TTC549 (cell line): ENCODE measurements at regions not wholly inside any gene's neighbourhood (a gene's known extent, or its start where the extent isn't known, plus 50 kb on each side); places are given as distances from the start of the nearest gene placed in this dataset.

ENCODE experiments used
- FAIRE-seq: peaks from 2 replicates; lab custom pipeline; 2012; peaks lifted over from hg19 to GRCh38; lab: Jason Lieb, UNC

- no peak for FAIRE-seq
These were observed 606.3 kb downstream of the METTL4 start for GRCh38 chr18:1965016-1965415.

DNA sequence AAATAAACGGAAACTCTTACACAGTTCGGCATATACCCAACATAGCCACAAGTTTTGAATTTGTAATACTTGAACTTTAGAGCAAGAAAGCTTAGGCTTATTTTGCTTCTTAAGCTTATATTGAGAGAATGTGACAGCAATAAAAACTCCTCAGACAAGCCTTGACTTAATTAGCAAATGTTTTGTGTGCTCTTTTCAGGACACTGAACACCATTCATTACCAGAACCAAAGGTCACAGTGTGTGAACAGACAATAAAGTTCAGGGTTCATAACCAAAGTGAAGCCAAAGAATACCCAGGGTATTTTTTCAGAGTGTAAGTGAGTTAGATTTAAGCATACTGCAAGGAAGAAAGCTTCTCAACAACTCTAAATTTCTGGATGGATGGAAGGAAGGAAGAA is 605.8 kb downstream of the METTL4 start:
- no peak for FAIRE-seq

- FAIRE-seq: no peak
These were observed 602.4 kb downstream of the METTL4 start for GRCh38 chr18:1968801-1969498.

DNA sequence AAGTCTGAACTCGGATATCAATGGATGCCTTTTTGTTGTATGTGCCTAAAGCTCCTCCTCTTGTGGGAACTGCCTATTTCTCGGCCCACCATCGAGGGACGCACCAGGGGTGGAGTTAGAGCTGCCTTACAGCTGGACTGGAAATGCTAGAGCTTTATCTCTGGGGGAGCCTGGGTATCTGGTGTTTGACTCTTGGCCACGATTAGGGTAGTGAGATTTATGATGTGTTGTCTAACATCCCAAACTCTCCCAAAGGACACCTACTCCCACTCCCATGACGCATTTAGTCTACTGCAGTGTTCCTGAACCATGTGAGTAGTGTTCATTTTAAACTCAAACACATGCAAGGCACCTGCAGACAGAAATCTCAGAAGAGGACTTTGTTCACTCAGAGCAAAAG is 594.8 kb downstream of the METTL4 start:
- FAIRE-seq: no peak

DNA sequence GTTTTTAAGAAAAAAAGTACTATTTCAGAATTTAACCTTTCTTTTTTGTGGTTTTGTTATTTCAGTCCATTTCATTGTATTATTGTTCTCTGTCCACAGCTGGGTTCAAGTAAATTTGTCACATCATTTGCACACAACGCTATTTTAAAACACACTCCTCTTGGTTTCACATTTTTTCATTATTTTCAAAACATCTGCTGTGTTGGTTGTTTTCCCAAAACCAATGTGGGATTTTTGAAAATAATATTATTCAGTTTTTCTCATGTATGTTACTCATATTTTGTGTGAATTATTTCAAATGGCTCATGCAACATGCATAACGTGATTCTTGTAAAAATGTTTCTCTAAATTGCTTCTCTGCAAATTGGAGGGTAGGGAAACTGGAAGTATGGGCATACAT is 589.2 kb downstream of the METTL4 start:
- no peak for FAIRE-seq

GRCh38 chr18:1983746-1984515 is 587.4 kb downstream of the METTL4 start:
- no peak for FAIRE-seq

GRCh38 chr18:1993866-1994265 is 577.4 kb downstream of the METTL4 start:
- FAIRE-seq: no peak

- no peak for FAIRE-seq
These were observed 576.8 kb downstream of the METTL4 start for GRCh38 chr18:1994471-1994870.

- no peak for FAIRE-seq
These were observed 576.2 kb downstream of the METTL4 start for GRCh38 chr18:1995041-1995612.

DNA sequence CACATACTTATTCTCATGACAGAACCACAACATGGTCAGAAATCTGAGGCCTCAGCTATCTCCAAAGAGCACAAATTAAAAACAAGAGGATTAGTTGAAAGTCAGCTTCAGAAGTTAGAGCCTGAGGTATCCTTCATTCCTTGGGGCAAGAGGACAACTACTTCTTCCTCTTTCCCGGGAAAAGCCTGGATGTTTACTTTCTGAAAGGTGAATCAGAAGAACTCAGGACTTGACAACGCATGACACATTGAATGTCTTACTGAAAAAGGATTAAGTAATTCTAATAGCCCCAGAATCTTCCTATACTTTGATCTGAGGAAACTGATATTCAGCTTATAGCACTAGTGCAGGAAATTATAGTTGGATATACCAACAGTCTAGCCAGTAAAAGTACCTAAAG is 573.2 kb downstream of the METTL4 start:
- no peak for FAIRE-seq

DNA sequence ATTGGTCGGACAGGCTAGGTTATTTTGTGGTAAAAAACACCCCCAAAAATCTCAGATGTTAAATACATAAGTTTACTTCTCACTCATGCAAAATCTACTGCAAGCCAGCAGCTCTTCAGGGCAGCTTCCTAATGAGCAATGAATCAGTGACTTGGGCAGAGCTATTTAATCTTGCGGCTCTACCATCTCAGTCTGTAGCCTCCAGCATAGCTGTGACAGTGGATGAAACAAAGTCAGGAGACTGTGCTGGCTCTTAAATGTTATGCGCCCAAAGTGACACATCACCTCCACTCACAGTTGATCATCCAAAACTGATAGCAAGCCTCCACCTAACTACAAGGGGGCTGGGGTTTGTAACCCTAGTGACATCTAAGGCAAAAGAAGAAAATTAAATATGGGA is 571.9 kb downstream of the METTL4 start:
- FAIRE-seq: no peak

- FAIRE-seq: no peak
These were observed 569.2 kb downstream of the METTL4 start for GRCh38 chr18:2002151-2002550.

DNA sequence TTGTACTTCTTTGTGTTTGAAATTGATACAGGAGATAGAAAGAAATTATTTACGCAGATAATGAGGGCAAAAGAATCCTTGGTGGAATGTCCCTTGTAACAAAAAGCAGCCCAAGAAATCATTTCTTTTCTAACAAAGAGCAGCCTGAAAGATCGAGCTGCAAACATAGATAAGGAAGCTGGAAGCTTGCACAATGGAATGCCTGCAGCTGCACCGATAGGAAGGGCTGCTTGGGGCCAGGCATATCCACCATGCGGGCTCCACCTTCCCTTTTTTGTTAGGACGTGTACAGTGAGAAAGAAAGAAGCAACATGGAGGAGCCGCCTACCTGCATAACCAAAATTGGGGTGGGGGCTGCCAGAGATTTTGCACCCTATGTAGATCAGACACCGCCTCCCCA is 568.7 kb downstream of the METTL4 start:
- FAIRE-seq: no peak

GRCh38 chr18:2009942-2010697 is 561.2 kb downstream of the METTL4 start:
- FAIRE-seq: no peak

DNA sequence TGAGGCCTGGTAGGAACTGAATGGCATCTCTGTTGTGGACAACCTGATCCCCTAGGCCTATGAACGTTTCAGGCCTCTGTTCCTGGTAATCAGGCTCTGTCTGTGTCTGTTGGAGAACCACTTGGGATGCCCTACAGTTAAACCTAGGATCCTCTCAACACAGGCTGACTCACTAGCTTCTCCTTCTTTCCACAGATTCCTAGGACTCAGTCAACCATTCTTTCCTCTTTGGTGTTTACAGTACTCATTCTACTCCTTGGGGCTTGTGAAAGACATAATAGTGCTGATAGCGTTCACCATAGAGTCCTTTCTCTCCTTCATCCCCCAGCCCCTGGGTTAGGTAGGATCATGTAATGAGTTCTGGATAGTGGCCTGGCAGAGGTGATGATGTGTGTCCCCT is 544.3 kb downstream of the METTL4 start:
- no peak for FAIRE-seq

- FAIRE-seq: no peak
These were observed 543.5 kb downstream of the METTL4 start for GRCh38 chr18:2027756-2028155.

DNA sequence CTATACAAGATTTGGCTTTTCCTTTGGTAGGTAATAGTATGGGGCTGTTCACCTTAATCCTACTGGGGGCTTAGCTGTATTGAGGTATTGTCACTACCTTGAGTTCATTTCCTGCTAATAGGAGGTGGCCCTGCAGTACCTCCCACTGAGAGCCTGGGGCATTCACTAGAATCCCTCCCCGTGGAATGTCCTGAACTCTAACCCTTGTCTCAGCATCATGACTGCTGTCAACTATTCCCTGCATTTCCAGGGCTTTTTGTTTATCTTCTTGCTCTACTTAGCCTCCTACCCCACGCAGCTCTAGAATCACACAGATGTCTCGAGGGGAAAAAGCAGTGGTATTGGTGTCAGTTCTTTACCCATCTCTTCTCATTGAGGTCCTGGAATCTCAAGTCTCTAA is 542.3 kb downstream of the METTL4 start:
- no peak for FAIRE-seq

GRCh38 chr18:2030647-2031046 is 540.7 kb downstream of the METTL4 start:
- FAIRE-seq: no peak

DNA sequence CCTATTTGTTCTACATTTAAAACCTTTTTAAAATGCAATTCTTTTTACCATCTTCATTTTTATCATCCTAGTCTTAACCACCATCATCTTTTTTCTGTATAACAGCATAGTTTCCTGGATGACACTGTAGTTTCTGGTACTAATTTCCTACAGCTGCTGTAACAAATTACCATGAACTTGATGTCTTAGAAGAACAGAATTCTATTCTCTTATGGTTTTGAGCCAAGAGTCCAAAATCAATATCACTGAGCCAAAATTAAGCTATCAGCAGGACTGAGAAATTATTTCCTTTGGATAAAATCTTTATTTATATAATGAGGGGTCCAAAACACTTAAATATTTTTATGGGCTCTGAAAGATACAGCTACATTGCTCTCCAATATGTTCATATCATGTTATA is 539.3 kb downstream of the METTL4 start:
- no peak for FAIRE-seq

DNA sequence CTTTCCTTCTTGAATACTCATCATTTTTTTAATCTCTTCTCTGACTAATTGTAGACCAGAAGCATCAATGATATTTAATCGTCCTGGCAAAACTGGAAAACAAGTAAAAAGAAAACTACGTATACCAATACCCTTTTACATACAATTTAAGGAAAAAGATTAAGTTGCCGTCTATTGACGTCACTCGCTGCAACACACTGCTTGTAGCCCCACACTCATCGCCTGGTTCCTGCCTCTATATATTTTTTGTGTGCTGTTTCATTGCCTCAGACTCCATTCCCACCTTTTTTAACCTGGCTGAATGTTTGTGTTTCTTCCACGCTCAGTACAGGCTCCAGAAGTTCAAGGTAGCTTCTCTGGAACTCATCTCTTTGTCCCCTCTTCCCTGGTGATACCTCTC is 536.2 kb downstream of the METTL4 start:
- no peak for FAIRE-seq

DNA sequence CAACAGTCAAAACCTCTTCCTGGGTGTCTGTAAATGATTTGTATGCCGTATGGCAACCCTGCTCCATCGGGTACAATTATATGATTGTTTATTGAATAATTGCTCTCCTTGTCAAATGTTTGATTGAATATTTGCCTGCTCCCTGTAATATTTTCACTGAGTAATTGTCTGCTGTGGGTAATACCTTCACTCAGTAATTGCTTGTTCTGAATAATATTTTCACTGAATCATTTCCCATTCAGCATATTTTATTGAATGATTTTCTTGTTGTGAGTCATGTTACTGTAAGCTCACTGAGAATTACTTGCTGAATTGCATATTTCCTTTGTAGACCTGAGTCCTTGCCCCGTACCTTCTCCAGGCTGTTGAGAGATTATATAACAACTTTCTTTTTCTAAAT is 535.2 kb downstream of the METTL4 start:
- no peak for FAIRE-seq

GRCh38 chr18:2040279-2040678 is 531.0 kb downstream of the METTL4 start:
- FAIRE-seq: no peak

DNA sequence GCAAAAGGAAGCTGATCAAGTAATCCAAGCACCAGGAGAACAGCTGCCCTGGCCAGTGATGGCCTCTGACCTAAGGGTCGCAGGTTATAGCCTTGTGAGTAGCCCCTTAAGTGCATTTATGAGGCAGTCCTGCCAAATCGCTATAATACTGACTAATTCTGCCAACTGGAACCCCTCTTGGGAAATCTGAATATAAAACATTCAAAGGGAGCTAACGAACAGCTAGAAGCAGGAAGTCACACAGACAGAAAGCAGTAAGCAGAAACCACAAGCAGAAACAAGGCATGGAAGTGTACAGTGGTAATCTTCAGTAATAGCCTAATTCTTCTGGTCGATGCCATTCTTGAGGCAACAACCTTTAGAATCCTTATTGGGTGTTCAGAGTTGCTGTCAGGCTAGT is 521.3 kb downstream of the METTL4 start:
- no peak for FAIRE-seq
